ENCODE measurements at regions not wholly inside any gene's neighbourhood (a gene's known extent, or its start where the extent isn't known, plus 50 kb on each side); places are given as distances from the start of the nearest gene placed in this dataset.
"Not testable (repeated sequence)": the region's sequence is repeated elsewhere in the genome, so short reads cannot be mapped to it uniquely, and the experiment has no call there.

DNA sequence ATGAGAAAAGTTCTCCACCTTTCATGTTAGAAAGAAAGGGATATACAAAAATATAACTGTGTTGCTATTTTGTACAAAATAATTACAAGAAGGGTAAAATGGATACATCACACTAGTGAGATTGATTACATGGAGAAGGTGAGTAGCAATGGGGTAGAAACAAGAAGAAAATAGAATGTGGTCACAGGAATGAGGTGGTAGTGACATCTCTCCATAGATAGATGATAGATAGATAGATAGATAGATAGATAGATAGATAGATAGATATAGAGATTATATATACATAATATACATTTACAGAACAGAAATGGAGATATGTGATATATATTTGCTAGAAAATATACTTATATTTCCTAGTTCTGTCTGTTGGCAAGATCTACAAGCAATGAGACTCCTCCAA lies 95.3 kb upstream of the RGPD4 start:
- in situ Hi-C loops (cut with HindIII; ENCODE audit: low pct_ligation_motif_present, low pct_unique_long_range_greater_than_20kb, low sequenced_read_pairs): no loop called here
- no peak for DNase-seq

DNA sequence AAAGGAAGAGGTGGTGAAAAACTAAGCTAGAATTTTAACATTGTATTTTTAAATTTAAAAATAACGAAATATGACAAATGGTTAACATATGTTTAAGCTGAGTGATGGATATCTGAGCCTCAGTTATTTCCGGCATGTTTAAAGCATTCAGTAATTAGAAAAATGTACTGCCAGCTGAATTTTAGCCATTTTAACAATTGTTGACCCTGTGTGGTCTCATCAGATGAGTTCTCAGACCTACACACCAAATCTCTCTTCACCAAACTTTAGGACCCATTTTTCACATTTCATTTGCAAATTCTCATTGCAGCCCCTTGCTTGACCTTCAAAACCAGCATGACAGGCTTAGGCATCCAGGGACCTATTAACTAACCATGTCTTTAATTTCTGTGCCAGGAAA lies 91.5 kb upstream of the RGPD4 start:
- DNase-seq: no peak
- in situ Hi-C loops (cut with HindIII; ENCODE audit: low pct_ligation_motif_present, low pct_unique_long_range_greater_than_20kb, low sequenced_read_pairs): no loop called here

DNA sequence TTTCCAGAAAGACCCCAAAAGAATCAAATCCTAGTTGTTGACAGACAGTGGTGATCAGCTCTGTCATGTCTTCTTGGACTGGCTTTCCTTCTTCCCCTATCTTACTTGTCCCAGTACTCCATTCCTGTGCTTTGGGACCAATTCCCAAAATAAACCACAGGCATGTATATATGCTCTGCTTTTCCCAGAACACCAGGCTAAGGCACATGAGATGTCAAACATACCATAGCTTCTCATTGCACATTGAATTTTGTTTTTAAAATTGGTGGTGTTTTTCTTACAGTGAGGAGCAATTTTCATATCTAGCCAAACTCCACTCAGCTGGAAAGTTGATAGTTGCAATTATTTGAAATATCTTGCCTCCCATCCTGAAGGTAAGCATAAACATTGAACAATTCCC lies 88.9 kb upstream of the RGPD4 start:
- no peak for DNase-seq
- in situ Hi-C loops (cut with HindIII; ENCODE audit: low pct_ligation_motif_present, low pct_unique_long_range_greater_than_20kb, low sequenced_read_pairs): no loop called here

DNA sequence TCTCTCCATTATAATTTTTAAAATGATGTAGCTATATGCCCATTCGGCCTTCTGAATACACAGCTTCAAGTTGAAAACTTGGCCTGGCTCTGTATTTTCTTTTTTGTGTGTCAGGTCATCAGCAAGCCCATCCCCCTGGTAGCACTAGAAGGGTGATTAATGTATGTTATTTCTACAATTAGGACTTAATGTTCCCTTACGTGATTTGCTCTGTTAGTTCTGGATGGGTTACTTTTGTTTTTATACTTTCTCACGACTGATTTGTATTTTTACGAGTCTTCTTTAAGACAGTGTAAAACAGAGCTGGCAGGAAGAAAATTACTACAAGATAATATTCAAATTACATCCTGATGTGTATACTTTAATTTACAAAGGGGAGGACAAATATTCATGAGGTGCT lies 88.4 kb upstream of the RGPD4 start:
- in situ Hi-C loops (cut with HindIII; ENCODE audit: low pct_ligation_motif_present, low pct_unique_long_range_greater_than_20kb, low sequenced_read_pairs): no loop called here
- DNase-seq: no peak

DNA sequence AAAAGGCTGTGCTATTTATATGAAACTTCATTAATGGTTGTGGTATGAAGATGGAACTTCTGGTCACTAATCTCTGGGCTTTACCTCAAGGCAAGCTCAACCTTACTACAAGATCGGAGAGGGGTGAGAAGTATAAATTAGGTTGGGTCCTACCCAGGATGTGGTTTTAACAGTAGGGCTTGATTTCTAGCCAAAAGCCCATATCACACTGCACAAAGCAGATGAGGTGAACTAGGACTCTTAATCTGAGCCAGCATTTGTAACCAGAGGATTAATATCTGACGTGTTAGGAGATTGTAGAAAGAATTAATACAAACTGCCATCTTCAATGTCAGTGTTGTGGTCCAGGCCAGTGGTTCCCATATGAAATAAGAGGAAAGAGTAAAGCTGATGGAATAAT lies 86.4 kb upstream of the RGPD4 start:
- no peak for DNase-seq
- in situ Hi-C loops (cut with HindIII; ENCODE audit: low pct_ligation_motif_present, low pct_unique_long_range_greater_than_20kb, low sequenced_read_pairs): no loop called here

DNA sequence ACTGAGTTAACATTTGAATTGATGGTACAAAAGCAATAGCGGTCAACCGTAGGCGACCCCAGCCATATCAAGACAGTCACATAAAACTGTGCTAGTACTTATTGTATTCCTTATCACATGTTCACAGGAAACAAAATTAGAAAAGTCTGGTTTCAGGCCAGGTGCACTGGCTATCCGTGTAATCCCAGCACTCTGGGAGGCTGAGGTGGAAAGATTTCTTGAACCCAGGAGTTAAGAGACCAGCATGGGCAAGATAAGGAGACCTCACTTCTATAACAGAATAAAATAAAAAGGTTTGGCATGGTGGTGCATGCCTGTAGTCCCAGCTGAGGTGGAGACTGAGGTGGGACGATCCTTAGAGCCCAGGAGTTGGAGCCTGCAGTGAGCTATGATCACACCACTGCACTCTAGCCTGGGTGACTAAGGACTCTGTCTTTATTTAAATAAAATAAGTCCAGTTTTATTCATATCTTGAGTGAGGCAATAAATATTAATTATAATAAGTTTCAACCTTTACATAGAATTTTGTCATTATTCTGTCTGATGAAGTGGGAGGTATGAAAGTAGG lies 84.1 kb upstream of the RGPD4 start:
- DNase-seq: no peak
- in situ Hi-C loops (cut with HindIII; ENCODE audit: low pct_ligation_motif_present, low pct_unique_long_range_greater_than_20kb, low sequenced_read_pairs): no loop called here

DNA sequence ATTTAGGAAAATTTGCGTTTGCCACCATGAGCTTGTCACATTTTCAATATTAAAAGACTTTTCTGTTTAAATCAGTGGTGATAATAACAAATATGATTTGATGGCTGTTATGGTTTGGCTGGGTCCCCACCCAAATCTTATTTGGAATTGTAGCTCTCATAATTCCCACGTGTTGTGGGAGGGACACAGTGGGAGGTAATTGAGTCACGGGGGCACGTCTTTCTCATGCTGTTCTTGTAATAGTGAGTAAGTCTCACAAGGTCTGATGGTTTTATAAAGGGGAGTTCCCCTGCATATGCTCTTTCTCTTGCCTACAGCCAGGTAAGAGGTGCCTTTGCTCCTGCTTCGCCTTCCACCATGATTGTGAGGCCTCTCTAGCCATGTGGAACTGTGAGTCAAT lies 83.4 kb upstream of the RGPD4 start:
- in situ Hi-C loops (cut with HindIII; ENCODE audit: low pct_ligation_motif_present, low pct_unique_long_range_greater_than_20kb, low sequenced_read_pairs): no loop called here
- no peak for DNase-seq

DNA sequence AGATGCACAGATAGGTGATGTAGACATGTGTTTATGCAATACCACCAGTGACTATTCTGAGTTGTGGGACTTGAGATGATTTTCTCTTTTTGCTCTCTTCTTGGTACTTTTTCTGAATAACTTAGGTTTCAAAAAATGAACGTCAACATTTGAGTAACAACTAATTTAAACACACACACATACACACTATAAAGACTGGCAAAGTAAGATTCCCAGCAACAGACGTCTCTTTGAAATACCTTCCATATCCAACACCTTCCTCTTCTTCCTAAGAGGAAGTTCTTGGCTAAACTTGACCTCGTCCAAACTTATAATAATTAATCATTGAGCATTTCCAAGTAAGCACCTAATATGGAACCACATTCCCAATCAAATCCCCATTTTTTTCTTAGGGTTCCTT lies 81.6 kb upstream of the RGPD4 start:
- in situ Hi-C loops (cut with HindIII; ENCODE audit: low pct_ligation_motif_present, low pct_unique_long_range_greater_than_20kb, low sequenced_read_pairs): no loop called here
- no peak for DNase-seq

DNA sequence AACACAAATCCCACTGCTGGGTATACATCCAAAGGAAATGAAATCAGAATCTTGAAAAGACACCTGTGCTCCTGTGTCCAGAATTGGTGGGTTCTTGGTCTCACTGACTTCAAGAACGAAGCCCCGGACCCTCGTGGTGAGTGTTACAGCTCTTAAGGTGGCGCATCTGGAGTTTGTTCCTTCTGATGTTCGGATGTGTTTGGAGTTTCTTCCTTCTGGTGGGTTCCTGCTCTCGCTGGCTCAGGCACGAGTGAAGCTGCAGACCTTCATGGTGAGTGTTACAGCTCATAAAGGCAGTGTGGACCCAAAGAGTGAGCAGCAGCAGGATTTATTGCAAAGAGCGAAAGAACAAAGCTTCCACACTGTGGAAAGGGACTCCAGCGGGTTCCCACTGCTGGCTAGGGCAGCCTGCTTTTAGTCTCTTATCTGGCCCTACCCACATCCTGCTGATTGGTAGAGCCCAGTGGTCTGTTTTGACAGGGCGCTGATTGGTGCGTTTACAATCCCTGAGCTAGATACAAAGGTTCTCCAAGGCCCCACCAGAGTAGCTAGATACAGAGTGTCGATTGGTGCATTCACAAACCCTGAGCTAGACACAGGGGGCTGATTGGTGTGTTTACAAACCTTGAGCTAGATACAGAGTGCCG lies 80.0 kb upstream of the RGPD4 start:
- in situ Hi-C loops (cut with HindIII; ENCODE audit: low pct_ligation_motif_present, low pct_unique_long_range_greater_than_20kb, low sequenced_read_pairs); DNase-seq: not testable (repeated sequence)

DNA sequence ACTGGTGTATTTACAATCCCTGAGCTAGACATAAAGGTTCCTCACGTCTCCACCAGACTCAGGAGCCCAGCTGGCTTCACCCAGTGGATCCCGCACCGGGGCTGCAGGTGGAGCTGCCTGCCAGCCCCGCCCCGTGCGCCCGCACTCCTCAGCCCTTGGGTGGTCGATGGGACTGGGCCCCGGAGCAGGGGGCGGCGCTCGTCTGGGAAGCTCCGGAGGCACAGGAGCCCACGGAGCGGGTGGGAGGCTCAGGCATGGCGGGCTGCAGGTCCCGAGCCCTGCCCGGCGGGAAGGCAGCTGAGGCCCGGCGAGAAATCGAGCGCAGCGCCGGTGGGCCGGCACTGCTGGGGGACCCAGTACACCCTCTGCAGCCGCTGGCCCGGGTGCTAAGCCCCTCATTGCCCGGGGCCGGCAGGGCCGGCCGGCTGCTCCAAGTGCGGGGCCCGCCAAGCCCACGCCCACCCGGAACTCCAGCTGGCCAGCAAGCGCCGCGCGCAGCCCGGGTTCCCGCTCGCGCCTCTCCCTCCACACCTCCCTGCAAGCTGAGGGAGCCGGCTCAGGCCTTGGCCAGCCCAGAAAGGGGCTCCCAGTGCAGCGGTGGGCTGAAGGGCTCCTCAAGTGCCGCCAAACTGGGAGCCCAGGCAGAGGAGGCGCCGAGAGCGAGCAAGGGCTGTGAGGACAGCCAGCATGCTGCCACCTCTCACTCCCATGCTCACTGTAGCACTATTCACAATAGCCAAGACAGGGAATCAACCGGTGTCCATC lies 79.3 kb upstream of the RGPD4 start:
- in situ Hi-C loops (cut with HindIII; ENCODE audit: low pct_ligation_motif_present, low pct_unique_long_range_greater_than_20kb, low sequenced_read_pairs); DNase-seq: not testable (repeated sequence)

DNA sequence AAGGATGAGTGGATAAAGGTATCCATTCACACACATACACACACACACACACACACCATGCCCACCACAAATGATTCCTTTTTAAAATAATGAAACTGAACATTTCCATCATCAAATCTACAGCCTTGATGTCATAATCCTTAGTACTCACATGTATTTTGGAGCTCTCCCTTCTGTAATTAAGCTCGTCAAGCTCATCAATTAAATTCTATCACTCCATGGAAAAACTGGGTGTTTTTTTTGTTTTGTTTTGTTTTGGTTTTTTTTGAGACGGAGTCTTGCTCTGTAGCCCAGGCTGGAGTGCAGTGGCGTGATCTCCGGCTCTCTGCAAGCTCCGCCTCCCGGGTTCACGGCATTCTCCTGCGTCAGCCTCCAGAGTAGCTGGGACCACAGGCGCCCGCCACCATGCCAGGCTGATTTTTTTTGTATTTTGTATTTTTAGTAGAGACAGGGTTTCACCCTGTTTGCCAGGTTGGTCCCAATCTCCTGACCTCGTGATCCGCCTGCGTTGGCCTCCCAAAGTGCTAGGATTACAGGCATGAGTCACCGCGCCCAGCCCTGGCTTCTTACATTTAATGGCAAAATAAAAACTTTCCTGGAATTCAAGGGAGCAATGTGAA lies 78.6 kb upstream of the RGPD4 start:
- in situ Hi-C loops (cut with HindIII; ENCODE audit: low pct_ligation_motif_present, low pct_unique_long_range_greater_than_20kb, low sequenced_read_pairs): no loop called here
- no peak for DNase-seq

DNA sequence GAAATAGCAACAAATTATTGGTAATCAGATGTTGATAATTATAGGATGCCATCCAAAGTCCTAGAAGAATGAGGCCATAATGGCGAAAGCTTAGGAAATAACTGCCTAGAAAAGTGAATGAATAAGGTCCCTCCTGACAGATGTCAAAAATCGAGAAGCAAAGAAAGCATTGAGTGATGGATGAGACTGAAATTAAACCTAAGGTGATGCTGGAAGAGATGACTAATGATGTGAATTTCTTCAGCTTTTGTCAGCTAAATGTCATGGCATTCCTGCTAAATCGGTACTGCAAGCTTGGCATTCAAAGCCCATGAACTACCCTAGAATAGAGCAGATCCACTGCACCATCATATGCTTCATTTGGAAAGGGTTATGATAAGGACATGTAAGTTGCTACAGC lies 74.8 kb upstream of the RGPD4 start:
- in situ Hi-C loops (cut with HindIII; ENCODE audit: low pct_ligation_motif_present, low pct_unique_long_range_greater_than_20kb, low sequenced_read_pairs): no loop called here
- no peak for DNase-seq

DNA sequence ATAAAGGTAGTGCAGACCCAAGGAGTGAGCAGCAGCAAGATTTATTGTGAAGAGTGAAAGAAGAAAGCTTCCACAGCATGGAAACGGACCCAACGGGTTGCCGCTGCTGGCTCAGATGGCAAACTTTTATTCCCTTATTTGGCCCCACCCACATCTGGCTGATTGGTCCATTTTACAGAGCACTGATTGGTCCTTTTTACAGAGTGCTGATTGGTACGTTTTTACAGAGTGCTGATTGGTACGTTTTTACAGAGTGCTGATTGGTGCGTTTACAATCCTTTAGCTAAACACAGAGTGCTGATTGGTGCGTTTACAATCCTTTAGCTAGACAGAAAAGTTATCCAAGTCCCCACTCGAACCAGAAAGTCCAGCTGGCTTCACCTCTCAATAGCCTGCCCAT lies 72.9 kb upstream of the RGPD4 start:
- in situ Hi-C loops (cut with HindIII; ENCODE audit: low pct_ligation_motif_present, low pct_unique_long_range_greater_than_20kb, low sequenced_read_pairs); DNase-seq: not testable (repeated sequence)

DNA sequence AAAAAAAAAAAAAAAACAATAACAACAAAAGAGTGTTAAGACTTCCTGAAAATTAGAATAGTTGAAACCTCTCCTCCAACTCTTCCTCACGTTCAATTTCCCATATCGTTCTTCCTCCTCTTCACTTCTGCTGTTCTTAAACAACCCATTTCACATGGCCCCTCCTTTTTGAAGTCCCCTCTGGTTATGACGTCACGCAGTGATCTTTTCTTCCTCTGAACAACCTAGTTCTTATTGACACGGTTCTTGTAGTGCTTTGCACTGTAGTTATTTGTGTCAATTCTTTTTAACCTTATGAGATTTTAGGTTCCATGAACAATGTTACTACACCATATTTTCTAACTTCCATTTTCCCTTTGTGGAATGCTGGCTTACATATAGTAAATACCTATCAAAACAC lies 69.5 kb upstream of the RGPD4 start:
- no peak for DNase-seq
- in situ Hi-C loops (cut with HindIII; ENCODE audit: low pct_ligation_motif_present, low pct_unique_long_range_greater_than_20kb, low sequenced_read_pairs): no loop called here

DNA sequence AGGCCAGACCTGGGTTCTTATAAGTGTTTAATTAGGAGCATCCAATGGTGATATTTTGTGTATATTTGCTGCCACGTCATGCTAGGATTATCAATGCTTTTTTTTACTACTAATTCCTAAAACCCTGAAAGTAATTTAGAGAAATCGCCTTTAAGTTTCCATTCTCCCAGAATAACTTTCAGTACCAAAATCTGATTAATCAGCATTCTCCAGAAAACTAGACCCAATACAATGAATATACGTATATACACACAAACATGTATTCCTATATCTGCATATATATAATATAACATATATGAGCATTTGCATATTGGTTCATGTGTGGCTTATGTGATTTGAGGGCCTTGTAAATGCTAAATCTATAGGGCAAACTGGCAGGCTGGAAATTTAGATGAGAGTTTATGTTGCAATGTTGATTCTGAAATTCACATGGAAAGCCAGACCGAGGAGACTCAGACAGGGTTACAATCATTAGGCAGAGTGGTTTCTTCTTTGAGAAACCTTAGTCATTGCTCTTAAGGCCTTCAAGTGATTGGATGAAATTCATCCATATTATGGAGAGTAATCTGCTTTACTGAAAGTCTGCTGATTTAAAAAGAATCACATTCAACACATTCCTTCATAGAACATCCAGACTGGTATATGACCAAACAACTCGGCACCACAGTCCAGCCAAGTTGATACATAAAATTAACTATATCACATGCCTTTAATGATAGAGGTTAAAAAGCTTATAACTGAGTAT lies 65.9 kb upstream of the RGPD4 start:
- in situ Hi-C loops (cut with HindIII; ENCODE audit: low pct_ligation_motif_present, low pct_unique_long_range_greater_than_20kb, low sequenced_read_pairs): no loop called here

DNA sequence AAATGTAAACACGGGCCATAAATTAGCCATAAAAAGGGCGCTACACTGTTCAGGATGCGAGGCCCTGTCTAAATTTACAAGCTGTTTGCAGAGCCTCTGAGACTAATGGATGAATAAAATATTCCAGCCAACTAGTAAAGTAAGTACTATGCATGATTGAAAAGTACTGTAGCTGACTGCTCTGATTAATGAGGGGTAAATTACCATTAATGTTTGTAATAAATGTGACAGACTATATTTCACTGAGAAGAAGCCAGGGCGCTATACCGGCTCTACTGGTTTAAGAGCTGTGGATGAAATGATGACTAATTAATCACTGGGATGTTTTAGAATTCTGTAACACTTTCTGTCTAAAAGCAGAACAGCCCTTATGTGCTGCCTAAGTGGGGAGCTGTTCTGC lies 54.3 kb upstream of the RGPD4 start:
- in situ Hi-C loops (cut with HindIII; ENCODE audit: low pct_ligation_motif_present, low pct_unique_long_range_greater_than_20kb, low sequenced_read_pairs): no loop called here
- DNase-seq: no peak

More for the DNA sequence above, 65.9 kb upstream of the RGPD4 start:
- DNase-seq: no peak

DNA sequence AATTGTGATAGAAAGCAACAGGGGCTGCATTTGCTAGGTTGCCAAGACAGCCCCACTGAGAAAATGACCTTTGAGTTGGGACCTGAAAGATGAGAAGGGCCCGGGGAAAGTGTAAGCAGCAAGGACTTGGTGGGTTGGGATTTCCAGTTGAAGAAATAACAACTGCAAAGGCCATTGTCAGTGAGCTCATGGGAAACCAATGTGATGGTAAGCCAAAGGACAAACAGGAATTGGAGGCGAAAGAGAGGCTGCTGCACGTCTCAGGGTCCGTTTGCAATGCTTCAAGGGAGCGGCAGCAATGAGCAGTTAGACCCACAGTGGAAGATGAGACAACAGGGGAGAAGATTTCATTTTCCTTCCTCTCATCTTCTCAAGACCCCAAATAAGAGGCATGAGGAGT lies 51.5 kb upstream of the RGPD4 start:
- no peak for DNase-seq
- in situ Hi-C loops (cut with HindIII; ENCODE audit: low pct_ligation_motif_present, low pct_unique_long_range_greater_than_20kb, low sequenced_read_pairs): no loop called here

DNA sequence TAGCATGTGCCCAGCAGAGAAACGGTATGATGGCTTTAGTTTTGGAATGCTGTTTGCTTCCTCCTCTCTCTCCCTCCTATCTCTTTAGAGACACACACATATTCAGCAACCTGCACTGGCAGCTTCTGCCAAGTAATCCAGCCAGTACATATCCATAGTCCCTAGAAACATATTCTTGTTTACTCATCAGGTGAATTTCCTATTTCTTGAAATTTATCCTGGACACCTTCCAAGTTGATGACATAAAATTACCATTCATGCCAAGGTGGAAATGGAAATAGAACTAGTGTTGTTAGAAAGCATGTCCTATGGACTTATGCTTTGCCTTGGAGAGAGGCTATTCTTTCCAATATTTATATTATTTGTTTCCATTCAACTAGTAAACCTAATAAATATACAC lies 50.9 kb upstream of the RGPD4 start:
- no peak for DNase-seq

DNA sequence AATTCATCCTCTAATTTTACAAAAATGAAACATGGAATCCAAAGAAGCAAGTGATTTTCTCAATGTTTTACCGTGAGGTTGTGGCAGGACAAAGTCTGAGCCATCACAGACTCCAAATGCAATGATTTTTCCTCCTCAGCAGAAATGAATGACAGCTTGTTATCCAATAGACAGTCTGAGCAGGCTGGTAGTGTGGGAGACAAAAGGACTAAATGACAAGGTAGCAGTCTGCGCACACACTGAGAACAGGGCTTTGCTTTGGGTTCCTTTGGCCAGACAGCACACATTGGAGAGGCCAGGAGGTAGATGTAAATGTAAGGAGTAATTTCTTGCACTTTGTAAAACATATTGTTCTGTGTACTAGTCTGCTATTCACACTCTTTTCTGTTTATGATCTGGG lies 50.3 kb upstream of the RGPD4 start:
- in situ Hi-C loops (cut with HindIII; ENCODE audit: low pct_ligation_motif_present, low pct_unique_long_range_greater_than_20kb, low sequenced_read_pairs): no loop called here
- DNase-seq: no peak

More for the DNA sequence above, 50.9 kb upstream of the RGPD4 start:
- in situ Hi-C loops (cut with HindIII; ENCODE audit: low pct_ligation_motif_present, low pct_unique_long_range_greater_than_20kb, low sequenced_read_pairs): no loop called here

All from ACHN (cell line).